ENCODE measurements at regions not wholly inside any gene's neighbourhood (a gene's known extent, or its start where the extent isn't known, plus 50 kb on each side); places are given as distances from the start of the nearest gene placed in this dataset.

GRCh38 chr2:225994748-225995405 is 595.4 kb downstream of the NYAP2 start:
- Histone ChIP-seq H3K36me3 (replicated peaks; ENCODE audit: control insufficient read depth, insufficient read depth, low read length) (no peaks in the 10 kb centered on the region), H3K4me3 (ENCODE audit: insufficient read depth, low read depth, low read length) (no peak overlapping the region), H3K27me3 (ENCODE audit: control insufficient read depth, insufficient read depth, low read length) (no peaks in the 10 kb centered on the region)
- DNase-seq = no peak

- no peak for DNase-seq
- H3K4me3 ChIP-seq (ENCODE audit: insufficient read depth, low read depth, low read length) = no peak overlapping the region
- no peaks in the 10 kb centered on the region for H3K36me3 ChIP-seq (replicated peaks; ENCODE audit: control insufficient read depth, insufficient read depth, low read length)
- H3K27me3 ChIP-seq (ENCODE audit: control insufficient read depth, insufficient read depth, low read length) = no peaks in the 10 kb centered on the region
Observed at GRCh38 chr2:225993430-225993829, 593.9 kb downstream of the NYAP2 start.

GRCh38 chr2:225989809-225990208 is 590.3 kb downstream of the NYAP2 start:
- Histone ChIP-seq H3K27me3 (ENCODE audit: control insufficient read depth, insufficient read depth, low read length) (no peaks in the 10 kb centered on the region), H3K4me3 (ENCODE audit: insufficient read depth, low read depth, low read length) (no peak overlapping the region), H3K36me3 (replicated peaks; ENCODE audit: control insufficient read depth, insufficient read depth, low read length) (no peaks in the 10 kb centered on the region)
- no peak for DNase-seq

- DNase-seq = no peak
- Histone ChIP-seq H3K36me3 (replicated peaks; ENCODE audit: control insufficient read depth, insufficient read depth, low read length) (no peaks in the 10 kb centered on the region), H3K27me3 (ENCODE audit: control insufficient read depth, insufficient read depth, low read length) (no peaks in the 10 kb centered on the region), H3K4me3 (ENCODE audit: insufficient read depth, low read depth, low read length) (no peak overlapping the region)
Observed at GRCh38 chr2:225980372-225980771, 580.9 kb downstream of the NYAP2 start.

- no peaks in the 10 kb centered on the region for H3K27me3 ChIP-seq (ENCODE audit: control insufficient read depth, insufficient read depth, low read length)
- H3K36me3 ChIP-seq (replicated peaks; ENCODE audit: control insufficient read depth, insufficient read depth, low read length) = no peaks in the 10 kb centered on the region
- no peak for DNase-seq
- H3K4me3 ChIP-seq (ENCODE audit: insufficient read depth, low read depth, low read length) = no peak overlapping the region
Observed at GRCh38 chr2:225971433-225971832, 571.9 kb downstream of the NYAP2 start.

GRCh38 chr2:225948903-225949302 is 549.4 kb downstream of the NYAP2 start:
- Histone ChIP-seq H3K4me3 (ENCODE audit: insufficient read depth, low read depth, low read length) (no peak overlapping the region), H3K36me3 (replicated peaks; ENCODE audit: control insufficient read depth, insufficient read depth, low read length) (no peaks in the 10 kb centered on the region), H3K27me3 (ENCODE audit: control insufficient read depth, insufficient read depth, low read length) (no peaks in the 10 kb centered on the region)
- peak; percentile 16 for DNase-seq

- H3K27me3 ChIP-seq (ENCODE audit: control insufficient read depth, insufficient read depth, low read length) = no peaks in the 10 kb centered on the region
- no peak overlapping the region for H3K4me3 ChIP-seq (ENCODE audit: insufficient read depth, low read depth, low read length)
- no peaks in the 10 kb centered on the region for H3K36me3 ChIP-seq (replicated peaks; ENCODE audit: control insufficient read depth, insufficient read depth, low read length)
- no peak for DNase-seq
Observed at GRCh38 chr2:225938991-225939390, 539.5 kb downstream of the NYAP2 start.

GRCh38 chr2:225937625-225938187 is 538.2 kb downstream of the NYAP2 start:
- DNase-seq = no peak
- Histone ChIP-seq H3K27me3 (ENCODE audit: control insufficient read depth, insufficient read depth, low read length) (no peaks in the 10 kb centered on the region), H3K4me3 (ENCODE audit: insufficient read depth, low read depth, low read length) (no peak overlapping the region)

GRCh38 chr2:225932811-225933413 is 533.4 kb downstream of the NYAP2 start:
- DNase-seq = no peak
- no peak overlapping the region for H3K4me3 ChIP-seq (ENCODE audit: insufficient read depth, low read depth, low read length)
- H3K27me3 ChIP-seq (ENCODE audit: control insufficient read depth, insufficient read depth, low read length) = no peaks in the 10 kb centered on the region

More at GRCh38 chr2:225937625-225938187, 538.2 kb downstream of the NYAP2 start:
- no peaks in the 10 kb centered on the region for H3K36me3 ChIP-seq (replicated peaks; ENCODE audit: control insufficient read depth, insufficient read depth, low read length)

GRCh38 chr2:225930687-225931086 is 531.2 kb downstream of the NYAP2 start:
- H3K4me3 ChIP-seq (ENCODE audit: insufficient read depth, low read depth, low read length) = no peak overlapping the region
- no peak for DNase-seq
- H3K36me3 ChIP-seq (replicated peaks; ENCODE audit: control insufficient read depth, insufficient read depth, low read length) = no peaks in the 10 kb centered on the region
- no peaks in the 10 kb centered on the region for H3K27me3 ChIP-seq (ENCODE audit: control insufficient read depth, insufficient read depth, low read length)

More at GRCh38 chr2:225932811-225933413, 533.4 kb downstream of the NYAP2 start:
- H3K36me3 ChIP-seq (replicated peaks; ENCODE audit: control insufficient read depth, insufficient read depth, low read length) = no peaks in the 10 kb centered on the region

GRCh38 chr2:225920621-225921220 is 521.2 kb downstream of the NYAP2 start:
- no peak overlapping the region for H3K4me3 ChIP-seq (ENCODE audit: insufficient read depth, low read depth, low read length)
- H3K36me3 ChIP-seq (replicated peaks; ENCODE audit: control insufficient read depth, insufficient read depth, low read length) = no peaks in the 10 kb centered on the region
- no peaks in the 10 kb centered on the region for H3K27me3 ChIP-seq (ENCODE audit: control insufficient read depth, insufficient read depth, low read length)
- no peak for DNase-seq

GRCh38 chr2:225916692-225917091 is 517.2 kb downstream of the NYAP2 start:
- no peak overlapping the region for H3K4me3 ChIP-seq (ENCODE audit: insufficient read depth, low read depth, low read length)
- DNase-seq = no peak
- no peaks in the 10 kb centered on the region for H3K36me3 ChIP-seq (replicated peaks; ENCODE audit: control insufficient read depth, insufficient read depth, low read length)
- H3K27me3 ChIP-seq (ENCODE audit: control insufficient read depth, insufficient read depth, low read length) = no peaks in the 10 kb centered on the region

GRCh38 chr2:225911019-225911418 is 511.5 kb downstream of the NYAP2 start:
- DNase-seq = no peak
- H3K27me3 ChIP-seq (ENCODE audit: control insufficient read depth, insufficient read depth, low read length) = no peaks in the 10 kb centered on the region
- H3K36me3 ChIP-seq (replicated peaks; ENCODE audit: control insufficient read depth, insufficient read depth, low read length) = no peaks in the 10 kb centered on the region
- no peak overlapping the region for H3K4me3 ChIP-seq (ENCODE audit: insufficient read depth, low read depth, low read length)

- no peak for DNase-seq
- H3K36me3 ChIP-seq (replicated peaks; ENCODE audit: control insufficient read depth, insufficient read depth, low read length) = no peaks in the 10 kb centered on the region
- no peaks in the 10 kb centered on the region for H3K27me3 ChIP-seq (ENCODE audit: control insufficient read depth, insufficient read depth, low read length)
- H3K4me3 ChIP-seq (ENCODE audit: insufficient read depth, low read depth, low read length) = no peak overlapping the region
Observed at GRCh38 chr2:225895126-225895525, 495.6 kb downstream of the NYAP2 start.
